ELR (cell line): ENCODE measurements at regions not wholly inside any gene's neighbourhood (a gene's known extent, or its start where the extent isn't known, plus 50 kb on each side); places are given as distances from the start of the nearest gene placed in this dataset.
"Not testable (repeated sequence)": the region's sequence is repeated elsewhere in the genome, so short reads cannot be mapped to it uniquely, and the experiment has no call there.

Source experiments
- DNase-seq: peaks from one replicate; pipeline ENCODE4 v3.0.0-alpha.2; 2015; ENCODE audit warnings: low read depth

DNA sequence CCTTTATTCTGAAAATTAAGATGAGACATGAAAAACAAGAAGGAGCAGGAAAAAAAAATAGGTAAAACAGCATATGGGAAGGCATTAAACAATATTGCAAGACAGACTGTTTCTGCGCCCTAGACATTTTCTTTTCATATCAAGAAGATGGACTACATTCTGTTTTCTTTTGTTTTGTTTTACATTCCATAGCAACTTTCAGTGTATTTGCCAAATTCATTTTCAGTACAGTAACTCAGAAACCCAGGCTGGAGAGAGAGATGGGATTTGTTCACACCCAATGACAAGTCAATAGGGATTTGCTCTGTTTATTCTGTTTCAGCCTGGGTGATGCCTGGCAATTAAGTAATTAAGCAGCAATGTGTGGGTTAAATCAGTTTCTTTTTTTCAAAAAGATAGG lies 892.8 kb upstream of the DIAPH2 start:
- no peak for DNase-seq

DNA sequence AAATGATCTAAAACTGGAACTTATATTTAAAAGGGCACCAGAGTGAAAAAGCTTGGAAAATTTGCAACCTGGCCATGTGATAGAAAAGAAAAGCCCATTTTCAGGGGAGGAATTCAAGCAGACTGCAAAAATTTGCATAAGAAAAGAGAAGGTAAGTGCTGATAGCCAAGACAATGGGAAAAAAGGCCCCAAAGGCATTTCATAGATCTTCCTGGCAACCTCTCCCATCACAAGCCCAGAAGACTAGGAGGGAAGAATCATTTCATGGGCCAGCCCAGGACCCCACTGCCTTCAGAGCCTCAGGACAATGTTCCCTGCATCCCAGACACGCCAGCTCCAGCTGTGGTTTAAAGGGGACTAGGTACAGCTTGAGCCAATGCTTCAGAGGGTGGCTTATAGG lies 887.3 kb upstream of the DIAPH2 start:
- DNase-seq: no peak

DNA sequence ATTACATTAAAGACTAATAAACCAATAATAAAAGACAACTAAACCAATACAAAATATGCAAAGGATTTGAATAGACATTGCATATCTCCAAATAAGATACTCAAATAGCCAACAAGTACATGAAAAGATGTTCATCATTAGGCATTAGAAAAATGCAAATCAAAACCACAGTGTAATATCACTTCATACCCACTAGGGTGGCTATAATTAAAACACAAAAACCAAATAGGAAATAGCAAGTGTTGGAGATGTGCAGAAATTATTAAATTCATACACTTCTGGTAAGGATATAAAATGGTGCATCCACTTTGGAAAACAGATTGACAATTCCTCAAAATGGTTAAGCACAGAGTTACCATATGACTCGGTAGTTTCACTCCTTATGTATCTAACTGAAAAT lies 860.8 kb upstream of the DIAPH2 start:
- no peak for DNase-seq

DNA sequence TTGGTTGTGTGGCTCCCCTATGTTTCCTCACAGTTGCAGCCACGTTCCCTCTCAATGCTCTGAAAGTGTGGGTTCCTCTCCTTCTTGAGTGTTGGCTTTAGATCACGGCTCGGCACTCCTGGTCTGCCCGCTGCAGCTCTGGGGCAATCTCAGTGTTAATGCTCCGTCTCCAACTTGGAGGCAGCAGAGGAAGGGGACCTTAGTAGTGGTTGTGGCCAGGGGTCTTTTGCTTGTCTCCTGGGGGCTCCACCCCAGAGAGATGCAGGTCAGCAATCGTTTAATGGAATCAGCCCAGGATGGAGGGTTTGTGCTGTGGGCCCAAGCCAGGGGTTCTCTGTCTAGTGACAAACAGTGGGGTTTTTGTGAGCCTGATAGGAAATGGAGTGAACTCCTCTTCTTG lies 849.4 kb upstream of the DIAPH2 start:
- DNase-seq: no peak

DNA sequence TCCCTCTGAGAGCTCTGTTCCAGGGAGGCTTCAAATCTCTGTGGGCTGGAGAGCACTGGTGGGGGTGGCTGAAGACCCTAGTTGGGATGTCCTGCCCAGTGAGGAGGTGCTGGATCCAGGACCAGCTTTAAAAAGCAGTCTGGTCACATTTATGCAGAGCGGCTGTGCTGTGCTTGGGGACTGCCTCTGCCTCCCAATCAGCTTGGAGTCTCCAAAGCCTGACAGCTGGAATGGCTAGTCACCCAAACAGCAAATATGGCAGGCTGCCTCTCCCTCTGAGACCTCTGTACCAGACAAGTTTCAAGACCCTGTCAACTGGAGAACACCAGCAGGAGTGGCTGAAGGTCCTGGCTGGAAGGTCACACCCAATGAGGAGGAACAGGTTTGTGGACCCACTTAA lies 848.1 kb upstream of the DIAPH2 start:
- no peak for DNase-seq

DNA sequence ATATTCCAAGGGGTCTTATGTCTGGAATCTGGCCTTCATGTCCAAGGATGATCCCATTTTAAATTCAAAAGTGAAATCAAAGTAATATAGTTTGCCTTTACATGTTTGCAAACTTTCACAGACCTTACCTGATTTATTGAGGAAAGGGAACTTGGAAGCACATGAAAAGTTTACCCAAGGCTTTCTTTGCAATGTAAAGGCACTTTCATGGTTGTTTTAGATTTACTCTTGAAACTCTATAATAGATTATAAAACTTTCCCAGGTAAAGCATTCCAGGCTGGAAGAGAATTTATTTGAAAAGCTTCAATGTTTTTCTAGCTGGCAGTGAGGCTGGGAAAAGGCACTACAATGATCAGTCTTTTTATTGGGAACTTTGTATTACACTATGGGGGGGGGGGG lies 842.8 kb upstream of the DIAPH2 start:
- DNase-seq: no peak

DNA sequence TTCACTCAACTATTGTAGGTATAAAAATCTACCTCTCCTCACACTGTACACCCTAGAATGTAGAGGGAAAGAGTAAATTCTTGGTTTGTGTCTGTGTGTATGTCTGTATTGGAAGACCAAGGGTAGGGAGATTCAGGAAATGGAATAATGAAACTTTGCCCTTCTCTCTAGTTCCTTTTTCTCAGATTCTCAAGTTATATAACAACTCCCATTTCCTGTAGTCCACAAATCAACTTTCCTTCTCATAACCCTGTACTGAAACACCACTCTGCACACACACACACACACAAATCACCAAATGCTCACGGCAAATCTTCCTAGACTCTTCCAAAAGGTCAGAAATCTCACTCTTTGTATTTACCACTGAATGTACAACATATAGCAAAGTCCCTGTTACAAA lies 824.5 kb upstream of the DIAPH2 start:
- no peak for DNase-seq

DNA sequence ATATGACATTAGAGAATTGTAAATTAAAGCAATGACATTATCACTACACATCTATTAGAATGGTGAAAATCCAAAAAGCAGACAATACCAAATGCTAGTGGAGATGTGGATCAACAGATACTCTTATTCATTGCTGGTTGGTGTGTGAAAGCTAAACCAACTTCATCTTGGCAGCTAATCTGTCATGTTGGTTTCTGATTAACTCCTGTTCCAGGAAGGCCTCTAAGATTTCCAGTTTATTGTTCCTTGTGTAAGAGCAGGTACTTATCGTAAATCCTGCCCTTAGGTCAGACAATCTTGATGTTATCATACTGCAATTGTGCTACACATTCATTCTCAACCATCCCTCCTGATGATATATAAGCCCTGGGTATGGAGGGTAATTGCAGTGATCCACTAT lies 809.0 kb upstream of the DIAPH2 start:
- DNase-seq: no peak

DNA sequence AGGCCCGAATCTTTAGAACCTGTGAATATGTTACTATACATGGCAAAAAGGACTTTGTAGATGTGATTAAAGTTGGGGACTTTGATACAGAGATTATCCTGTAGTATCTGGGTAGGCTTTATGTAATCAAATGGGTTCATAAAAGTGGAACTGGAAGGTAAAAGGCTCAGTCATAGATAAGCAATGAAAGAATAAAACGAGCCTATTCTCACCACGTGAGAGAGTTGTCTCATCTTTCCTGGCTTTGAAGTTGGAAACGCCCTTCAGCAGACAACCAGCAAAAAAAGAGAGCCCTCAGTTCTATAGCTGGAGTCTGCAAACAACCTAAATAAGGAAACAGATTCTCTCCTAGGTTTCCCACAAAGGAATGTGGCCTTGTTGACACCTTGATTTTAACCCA lies 805.8 kb upstream of the DIAPH2 start:
- no peak for DNase-seq

DNA sequence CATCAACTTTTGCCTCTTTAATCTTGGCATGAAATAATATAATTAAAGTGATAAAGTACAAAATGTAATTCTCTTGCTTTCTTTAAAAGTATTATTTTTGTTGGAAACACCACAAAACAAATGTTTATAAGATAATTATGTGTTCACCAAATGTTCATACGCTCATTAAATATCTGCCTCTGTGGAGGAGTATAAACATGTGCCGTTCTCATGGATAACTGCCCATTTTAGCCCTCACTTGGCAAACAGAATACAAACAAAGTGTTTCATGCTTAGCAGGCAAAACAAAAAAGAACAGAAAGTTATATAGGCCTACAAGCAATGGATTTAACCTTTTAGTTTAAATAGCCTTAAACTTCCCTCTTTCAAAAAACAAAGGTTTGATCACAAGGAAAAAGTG lies 800.5 kb upstream of the DIAPH2 start:
- DNase-seq: no peak

DNA sequence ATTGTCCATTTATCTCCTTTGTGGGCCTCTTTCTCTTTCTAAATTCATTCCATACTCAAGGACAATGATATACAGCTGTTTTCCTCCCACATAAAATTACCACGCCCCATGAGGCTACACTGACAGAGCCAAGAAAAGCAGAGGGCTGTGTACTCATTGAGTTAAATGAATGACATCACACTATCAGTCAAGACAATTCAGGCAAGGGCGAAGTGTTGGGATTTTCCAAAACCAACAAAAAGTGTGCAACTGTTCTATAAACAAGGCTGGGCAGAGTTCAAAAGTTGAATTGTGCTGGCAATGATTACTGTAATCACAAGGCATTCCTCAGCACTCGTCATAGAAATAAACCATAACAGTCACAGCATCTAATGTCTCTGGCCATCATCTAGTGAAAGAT lies 799.6 kb upstream of the DIAPH2 start:
- no peak for DNase-seq

DNA sequence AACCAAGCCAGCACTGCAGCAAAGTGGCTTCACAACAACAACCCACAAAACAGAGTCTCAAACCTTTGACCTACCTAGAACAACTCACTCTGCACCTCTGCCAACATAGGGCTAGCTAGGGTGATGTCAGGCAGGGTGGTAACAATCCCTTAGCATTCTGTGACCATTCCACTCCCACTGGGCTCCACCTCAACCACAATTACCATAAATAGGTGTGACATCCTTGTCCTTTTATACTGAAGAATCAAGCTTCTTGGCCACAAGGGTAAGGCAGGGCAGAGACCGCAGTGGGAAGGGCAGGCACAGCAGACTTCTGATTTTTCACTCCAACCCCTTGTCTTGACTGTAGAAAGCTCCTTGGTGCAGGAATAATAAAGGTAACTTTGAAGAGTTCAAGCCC lies 795.4 kb upstream of the DIAPH2 start:
- DNase-seq: no peak

DNA sequence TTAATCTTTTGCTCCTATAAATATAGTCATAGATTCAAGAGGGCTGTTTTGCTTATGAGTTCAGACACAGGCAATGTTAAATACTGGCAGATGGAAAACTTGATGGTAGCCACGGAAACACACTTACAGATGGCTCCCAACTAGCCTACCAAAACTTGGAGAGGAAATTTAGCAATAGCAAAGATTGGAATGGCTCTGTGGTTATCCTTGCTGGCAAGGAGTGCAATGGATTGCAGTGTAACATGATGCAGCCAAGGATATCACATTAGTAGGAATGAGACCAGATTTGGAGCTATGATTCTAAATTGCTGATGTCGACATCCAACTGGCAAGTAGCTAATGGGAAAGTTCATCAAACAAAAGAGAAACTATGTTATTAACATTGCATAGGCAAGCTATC lies 791.0 kb upstream of the DIAPH2 start:
- DNase-seq: no peak

DNA sequence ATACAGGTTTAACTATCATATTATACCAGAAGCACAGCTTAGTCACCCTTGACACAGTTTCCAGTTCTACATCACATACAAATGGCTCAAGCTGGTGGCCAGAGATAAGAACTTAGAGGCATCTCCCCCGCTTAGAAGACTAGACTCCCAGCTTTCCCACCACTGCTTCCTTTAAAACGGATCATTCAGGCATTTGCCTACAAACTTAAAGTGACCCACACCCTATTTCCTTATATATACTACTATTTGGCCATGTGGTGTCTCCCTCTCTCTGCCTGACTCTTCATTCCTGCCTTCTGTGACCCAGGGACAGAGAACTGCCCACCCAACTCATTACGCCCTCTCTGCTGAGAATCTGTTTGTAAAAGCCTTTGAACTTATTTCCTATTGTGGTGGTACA lies 781.2 kb upstream of the DIAPH2 start:
- no peak for DNase-seq

DNA sequence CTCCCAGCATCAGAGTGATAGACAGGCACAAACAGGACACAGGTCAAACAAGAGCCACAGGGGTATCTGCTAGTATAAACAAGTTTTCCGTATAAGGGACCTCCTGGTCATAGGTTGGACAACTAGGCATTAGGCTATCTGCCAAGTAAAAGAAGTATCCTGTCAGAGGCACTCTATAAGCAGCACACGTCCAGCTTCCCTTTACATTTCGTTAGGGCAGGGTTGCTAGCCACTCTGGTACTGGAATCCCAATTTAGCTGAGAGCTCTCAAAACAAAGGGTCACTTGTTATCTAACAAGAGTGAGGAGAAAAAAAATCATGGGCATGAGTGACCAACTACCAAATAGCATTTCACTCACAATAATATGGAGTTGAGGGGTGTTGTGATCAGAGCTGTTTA lies 780.7 kb upstream of the DIAPH2 start:
- no peak for DNase-seq

DNA sequence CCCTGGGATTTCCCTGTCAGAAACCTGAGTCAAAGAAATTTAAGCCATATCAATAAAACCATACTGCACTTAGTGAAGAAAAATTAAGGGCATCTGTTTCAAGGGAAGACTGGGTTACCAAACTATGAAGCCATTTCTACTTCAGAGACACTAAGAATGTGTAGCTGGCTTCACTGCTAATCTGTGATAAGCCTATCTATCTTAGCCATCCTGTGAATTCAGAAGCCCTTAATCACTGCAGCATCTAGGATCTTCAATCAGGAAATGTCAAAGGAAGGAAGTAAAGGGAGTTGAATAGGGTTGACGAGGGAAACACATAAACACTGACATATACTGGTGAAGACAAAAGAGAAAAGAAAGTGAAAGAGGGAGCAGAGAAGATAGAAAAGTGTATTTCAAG lies 777.6 kb upstream of the DIAPH2 start:
- DNase-seq: no peak

DNA sequence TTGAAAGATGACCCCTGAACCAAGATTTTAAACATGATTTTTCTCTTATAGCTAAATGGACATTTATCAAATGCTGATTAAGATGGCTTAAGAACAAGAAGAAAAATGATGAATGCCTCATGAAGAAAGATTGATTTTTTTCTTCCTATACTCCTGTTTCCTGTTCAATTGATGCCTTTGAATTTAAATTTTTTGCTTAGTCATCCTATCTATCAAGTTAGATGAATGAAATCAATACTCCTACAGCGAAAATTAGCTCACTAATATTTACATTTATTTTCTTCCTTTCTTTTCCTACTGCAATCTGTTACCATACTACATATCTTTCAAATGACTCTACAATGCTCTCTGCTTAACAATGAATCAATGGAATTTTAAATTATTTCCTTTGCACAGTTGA lies 773.6 kb upstream of the DIAPH2 start:
- no peak for DNase-seq

DNA sequence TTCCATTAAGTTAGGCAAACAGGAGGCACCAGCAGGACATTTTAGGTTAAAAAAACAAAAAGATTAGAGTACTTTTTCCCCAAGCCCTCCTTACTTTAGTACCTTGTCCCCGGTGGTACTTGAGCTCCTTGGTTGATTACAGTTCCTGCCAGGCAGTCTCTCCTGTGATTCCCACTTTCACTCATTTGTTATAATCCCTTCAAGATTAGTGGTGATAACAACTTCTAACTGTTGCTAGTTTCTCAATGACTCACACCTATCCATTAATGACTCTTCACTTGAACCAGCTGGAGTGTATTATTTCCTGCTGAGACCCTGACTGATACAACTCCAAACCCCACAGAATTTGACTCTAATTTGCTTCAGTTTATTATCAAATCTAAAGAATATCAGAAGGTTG lies 765.0 kb upstream of the DIAPH2 start:
- no peak for DNase-seq

DNA sequence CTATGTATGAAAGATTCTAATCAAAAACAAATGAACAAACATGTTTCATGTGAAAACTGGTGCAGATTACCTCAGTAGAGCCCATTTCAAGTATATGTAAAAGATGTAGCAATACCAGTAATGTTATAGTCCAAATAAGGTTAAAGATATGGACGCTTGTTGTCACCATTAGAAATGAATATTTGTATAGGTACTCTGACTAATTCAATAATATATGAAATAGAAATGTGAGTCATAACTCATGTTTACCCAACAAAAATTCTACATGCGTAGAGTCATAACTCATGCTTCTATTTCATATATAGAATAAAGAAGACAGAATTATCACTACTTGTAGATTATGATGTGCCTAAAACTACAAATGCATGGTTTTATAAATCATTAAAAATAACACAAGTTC lies 739.1 kb upstream of the DIAPH2 start:
- no peak for DNase-seq

DNA sequence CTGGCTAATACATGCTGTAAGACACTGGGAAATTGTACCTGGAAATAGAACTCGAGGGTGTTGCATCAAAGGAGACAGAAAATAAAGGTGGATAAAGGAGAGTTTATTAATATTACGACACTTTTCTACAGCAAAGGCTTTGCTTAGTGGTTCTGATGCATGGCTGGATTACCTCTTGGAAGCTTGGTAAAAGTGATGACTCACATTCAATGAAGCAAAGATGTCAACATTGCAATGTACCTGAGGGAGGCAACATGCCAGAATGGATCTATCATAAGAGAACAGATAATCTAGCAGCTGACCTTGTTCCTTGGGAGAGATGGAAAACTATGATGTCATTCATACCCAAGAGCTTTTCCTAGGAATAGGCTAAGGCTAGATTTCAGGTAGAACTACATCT lies 735.1 kb upstream of the DIAPH2 start:
- DNase-seq: no peak

DNA sequence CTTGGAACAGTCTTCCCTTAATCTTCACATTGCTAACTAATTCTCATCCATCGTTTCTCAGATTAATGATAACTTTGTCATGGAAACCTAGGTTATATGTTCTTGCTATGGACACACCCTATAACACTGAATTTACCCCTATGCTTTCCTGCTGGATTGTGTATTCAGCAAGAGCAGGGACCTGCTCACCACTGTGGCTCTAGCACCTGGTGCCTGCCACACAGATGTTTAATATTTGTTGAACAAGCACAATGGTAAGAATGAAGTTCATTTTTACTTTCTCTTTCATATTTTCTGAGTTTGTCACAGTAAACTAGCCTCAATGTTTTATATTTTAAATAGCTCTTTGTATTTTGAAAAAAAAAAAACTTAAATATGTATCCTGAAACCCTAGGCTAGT lies 734.0 kb upstream of the DIAPH2 start:
- DNase-seq: no peak

DNA sequence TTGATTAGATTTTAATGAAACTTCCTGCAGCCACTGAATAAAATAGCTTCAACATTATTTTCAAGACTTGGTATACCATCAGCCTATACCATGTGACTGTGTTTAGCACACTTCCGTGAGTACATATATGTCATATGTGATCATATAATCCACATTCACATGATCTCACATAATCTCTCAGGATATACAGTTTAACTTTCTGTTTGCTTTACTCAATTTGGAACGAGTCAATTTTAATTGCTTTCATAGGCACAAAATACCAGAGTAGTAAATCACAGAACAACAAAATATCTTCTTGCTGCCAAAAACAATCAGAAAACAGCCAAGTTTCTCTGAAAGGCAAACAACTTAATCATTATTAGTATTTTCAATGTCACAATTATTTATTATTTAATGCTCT lies 731.1 kb upstream of the DIAPH2 start:
- no peak for DNase-seq

DNA sequence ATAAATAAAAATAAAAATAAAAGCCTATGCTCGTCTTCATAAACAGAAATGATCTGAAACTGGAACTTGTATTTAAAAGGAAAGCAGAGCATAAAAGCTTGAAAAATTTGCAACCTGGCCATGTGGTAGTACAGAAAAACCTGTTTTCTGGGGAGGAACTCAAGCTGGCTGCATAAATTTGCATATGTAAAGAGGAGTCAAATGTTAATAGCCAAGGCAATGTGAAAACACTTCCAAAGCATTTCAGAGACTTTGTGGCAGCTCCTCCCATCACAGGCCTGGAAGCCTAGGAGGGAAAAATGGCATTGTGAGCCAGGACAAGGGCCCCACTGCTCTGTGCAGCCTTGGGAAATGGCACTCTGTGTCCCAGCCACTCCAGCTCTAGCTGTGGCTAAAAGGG lies 727.9 kb upstream of the DIAPH2 start:
- no peak for DNase-seq

DNA sequence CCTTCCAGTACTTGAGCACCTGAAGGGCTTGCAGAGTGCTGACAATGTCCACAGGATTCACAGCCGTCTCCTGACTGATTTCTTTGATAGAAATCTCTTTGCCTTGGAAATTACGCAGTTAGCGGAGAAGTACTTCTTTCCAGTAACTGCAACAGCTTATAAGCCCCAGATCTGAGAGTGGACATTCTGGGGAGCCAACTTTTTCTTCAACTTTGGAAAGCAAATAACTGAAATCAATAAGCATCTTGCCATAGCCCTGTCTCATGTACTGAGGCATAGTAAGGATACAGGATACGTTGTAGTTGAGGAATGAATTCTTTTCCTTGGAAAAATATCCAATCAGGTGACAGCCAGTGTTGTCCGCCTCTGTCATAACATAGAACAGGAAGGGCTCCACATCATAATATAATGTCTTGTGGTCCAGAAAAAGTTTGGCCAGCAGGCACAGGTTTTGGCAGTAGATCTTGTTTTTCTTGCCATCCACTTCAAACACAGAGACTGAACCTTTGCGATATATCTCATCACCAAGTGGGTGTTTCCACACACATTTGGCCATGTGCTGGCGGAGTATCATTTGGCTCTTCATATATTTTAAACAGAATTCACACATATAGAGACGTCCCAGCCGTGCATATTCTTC lies 711.1 kb upstream of the DIAPH2 start:
- DNase-seq: not testable (repeated sequence)

DNA sequence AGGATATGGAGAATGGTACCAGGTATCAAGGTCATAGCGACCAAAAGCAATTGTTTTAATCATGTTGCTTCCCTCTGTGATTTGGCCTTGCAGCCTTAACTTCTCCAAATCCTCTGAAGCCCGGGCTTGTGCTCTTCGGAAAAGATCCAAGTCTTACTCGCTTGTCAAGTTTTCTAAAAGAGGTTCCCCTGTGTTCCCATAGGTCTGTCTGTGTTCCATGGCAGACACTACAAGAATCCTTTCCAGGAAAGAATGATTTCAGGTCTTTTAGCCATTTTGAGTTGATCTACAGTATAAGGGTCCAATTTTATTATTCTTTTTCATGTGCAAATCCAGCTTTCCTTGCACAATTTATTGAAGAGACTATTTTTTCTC lies 710.6 kb upstream of the DIAPH2 start:
- no peak for DNase-seq
